CD14-positive monocyte (primary cell): ENCODE measurements at regions not wholly inside any gene's neighbourhood (a gene's known extent, or its start where the extent isn't known, plus 50 kb on each side); places are given as distances from the start of the nearest gene placed in this dataset.

Experiments used
- DNase-seq, 3 donors: peaks; one replicate each; pipeline ENCODE4 v3.0.0-alpha.2; 2011 to 2022
- H2AFZ ChIP-seq: 2 replicates; pipeline ENCODE4 v1.6.0; 2012; ENCODE audit warnings: mild to moderate bottlenecking, low read depth, low read length, inconsistent platforms; ENCODE audit not compliant: insufficient read depth, poor library complexity, severe bottlenecking
- H3K27ac ChIP-seq, 2 donors: 1 replicate in 1 of 2; 2 replicates in 1 of 2; pipeline ENCODE4 v1.5.1; 2012 to 2013; ENCODE audit warnings: low read length in 2 of 2, control low read depth in 1 of 2, inconsistent platforms in 1 of 2, low read depth in 1 of 2, mild to moderate bottlenecking in 1 of 2
- H3K27me3 ChIP-seq, 2 donors: one replicate each; pipeline versions ENCODE4 v1.6.0 to v1.6.1; 2011 to 2013; ENCODE audit warnings: low read length in 2 of 2; ENCODE audit not compliant: control insufficient read depth in 2 of 2, insufficient read depth in 2 of 2
- H3K36me3 ChIP-seq, 2 donors: replicated peaks in 1 of 2; 1 replicate in 1 of 2; 2 replicates in 1 of 2; pipeline versions ENCODE4 v1.5.1 to v1.6.1; 2012 to 2013; ENCODE audit warnings: low read length in 2 of 2, control low read depth in 1 of 2, inconsistent platforms in 1 of 2, mild to moderate bottlenecking in 1 of 2; ENCODE audit not compliant: insufficient read depth in 2 of 2, control insufficient read depth in 1 of 2
- H3K4me1 ChIP-seq, 2 donors: 1 replicate in 1 of 2; 2 replicates in 1 of 2; pipeline versions ENCODE4 v1.5.1 to v1.6.1; 2012 to 2013; ENCODE audit warnings: low read length in 2 of 2, control low read depth in 1 of 2, inconsistent platforms in 1 of 2, mild to moderate bottlenecking in 1 of 2, moderate library complexity in 1 of 2; ENCODE audit not compliant: insufficient read depth in 2 of 2, control insufficient read depth in 1 of 2
- H3K4me2 ChIP-seq: replicated peaks from 2 replicates; pipeline ENCODE3; 2012; ENCODE audit warnings: low read length, moderate library complexity, mild to moderate bottlenecking; ENCODE audit not compliant: poor library complexity, severe bottlenecking; ENCODE audit errors: extremely low read depth
- H3K4me3 ChIP-seq, 3 experiments: fragments of 200-600 bp in 1 of 3; sonication (generic) in 1 of 3; replicated peaks in 1 of 3; 1 replicate in 2 of 3; 2 replicates in 1 of 3; pipeline ENCODE4 v1.5.1; 2011 to 2013; ENCODE audit warnings: low read length in 3 of 3, mild to moderate bottlenecking in 3 of 3, control low read depth in 2 of 3, low read depth in 2 of 3, inconsistent platforms in 1 of 3, moderate library complexity in 1 of 3
- H3K79me2 ChIP-seq: 2 replicates; pipeline ENCODE4 v1.6.0; 2012; ENCODE audit warnings: mild to moderate bottlenecking, control low read depth, inconsistent platforms, low read length, moderate library complexity; ENCODE audit not compliant: insufficient read depth
- H3K9ac ChIP-seq: 2 replicates; pipeline ENCODE4 v1.6.0; 2017; ENCODE audit warnings: low read length, mild to moderate bottlenecking; ENCODE audit not compliant: insufficient read depth, poor library complexity, severe bottlenecking
- H3K9me3 ChIP-seq, 2 donors: replicated peaks in 1 of 2; 1 replicate in 1 of 2; 2 replicates in 1 of 2; pipeline versions ENCODE4 v1.5.1 to v1.6.1; 2012 to 2013; ENCODE audit warnings: low read length in 2 of 2, control low read depth in 1 of 2; ENCODE audit not compliant: control insufficient read depth in 1 of 2, insufficient read depth in 1 of 2
- H4K20me1 ChIP-seq: 2 replicates; pipeline ENCODE4 v1.6.0; 2012; ENCODE audit warnings: mild to moderate bottlenecking, low read length, control low read depth, moderate library complexity; ENCODE audit not compliant: insufficient read depth
- H3K27ac Mint-ChIP-seq, 7 donors: one replicate each; pipeline ENCODE4 v1.8.0; 2020; ENCODE audit warnings: mild to moderate bottlenecking in 7 of 7, mixed read lengths in 7 of 7, moderate library complexity in 6 of 7, inconsistent platforms in 2 of 7
- H3K27me3 Mint-ChIP-seq, 3 donors: one replicate each; pipeline ENCODE4 v1.8.0; 2021 to 2022; ENCODE audit warnings: low read depth in 3 of 3, mild to moderate bottlenecking in 3 of 3, mixed read lengths in 3 of 3, moderate library complexity in 3 of 3, inconsistent platforms in 1 of 3
- H3K36me3 Mint-ChIP-seq, 2 donors: one replicate each; pipeline ENCODE4 v1.8.0; 2020; ENCODE audit warnings: mixed read lengths in 2 of 2, inconsistent platforms in 1 of 2, mild to moderate bottlenecking in 1 of 2
- H3K4me1 Mint-ChIP-seq: one replicate; pipeline ENCODE4 v1.8.0; 2020; ENCODE audit warnings: mild to moderate bottlenecking, mixed read lengths
- H3K4me3 Mint-ChIP-seq, 2 donors: one replicate each; pipeline ENCODE4 v1.8.0; 2020; ENCODE audit warnings: mild to moderate bottlenecking in 2 of 2, mixed read lengths in 2 of 2, moderate library complexity in 1 of 2
- H3K9me3 Mint-ChIP-seq, 7 donors: one replicate each; pipeline ENCODE4 v1.8.0; 2020 to 2022; ENCODE audit warnings: mixed read lengths in 7 of 7, mild to moderate bottlenecking in 6 of 7, moderate library complexity in 6 of 7, inconsistent platforms in 2 of 7
- CTCF ChIP-seq: fragments of 200-600 bp; IDR thresholded peaks from one replicate; pipeline ENCODE4 v1.8.0; 2022; ENCODE audit warnings: antibody characterized with exemption, mild to moderate bottlenecking
- WGBS: methylation state at CpG from one replicate; pipeline ENCODE4 v1.1.5; 2013; ENCODE audit warnings: missing lambda C conversion rate; ENCODE audit not compliant: insufficient coverage; 5-methylcytosine and 5-hydroxymethylcytosine counted together
- intact Hi-C, 2 donors: fragments of 100-400 bp; cut with micrococcal nuclease; formaldehyde crosslinking; loops; one replicate each; pipeline versions ENCODE4 v1.15.0 to v1.15.1; 2023

GRCh38 chr10:9828110-9828509 is 1189.6 kb upstream of the CELF2 start:
- Histone ChIP-seq H3K9me3 (no peaks in the 10 kb centered on the region), H4K20me1 (no peaks in the 10 kb centered on the region), H3K79me2 (no peaks in the 10 kb centered on the region), H3K36me3 (no peaks in the 10 kb centered on the region), H3K4me1 (no peaks in the 10 kb centered on the region), H3K27me3 (no peaks in the 10 kb centered on the region), H2AFZ (no peak overlapping the region), H3K4me3 (no peak overlapping the region), H3K9ac (no peak overlapping the region), H3K4me2 (no peak overlapping the region), H3K27ac (no peak overlapping the region)
- peaks cover 0 to 1% (median 0%) of the 10 kb centered on the region in 3 donors for H3K27me3 Mint-ChIP-seq
- TF ChIP-seq CTCF: no peak
- H3K4me1 Mint-ChIP-seq: no peaks in the 10 kb centered on the region
- WGBS: no CpG with 5 or more reads among the region's 4 CpGs
- intact Hi-C loops: no loop called here
- no peak for DNase-seq
- peaks cover 0 to 4% (median 2%) of the 10 kb centered on the region in 7 donors for H3K9me3 Mint-ChIP-seq
- no peak overlapping the region for H3K4me3 Mint-ChIP-seq
- no peak overlapping the region for H3K27ac Mint-ChIP-seq
- H3K36me3 Mint-ChIP-seq: no peaks in the 10 kb centered on the region

DNA sequence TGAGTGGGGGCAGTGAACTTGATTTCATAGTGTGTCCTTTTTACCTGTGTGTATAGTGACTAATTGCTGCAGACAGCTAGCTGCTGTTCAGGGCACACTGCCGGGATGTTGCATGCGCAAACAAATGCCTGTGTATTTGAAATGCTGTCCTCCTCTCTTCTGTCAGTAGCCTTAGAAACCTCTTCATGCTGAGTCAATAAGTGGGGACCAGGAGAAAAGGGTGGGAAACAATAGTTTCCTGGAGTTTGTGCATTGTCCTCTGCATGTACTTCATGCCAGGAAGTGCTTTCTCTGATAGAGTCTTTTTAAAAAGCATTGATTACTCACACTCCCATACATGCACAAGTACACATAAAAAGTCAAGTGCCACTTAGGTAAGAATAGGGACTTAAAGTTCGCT is 1183.7 kb upstream of the CELF2 start:
- Histone ChIP-seq H3K9me3 (peaks cover 0 to 5% of the 10 kb centered on the region in 2 donors), H3K4me2 (no peak overlapping the region), H2AFZ (no peak overlapping the region), H4K20me1 (no peaks in the 10 kb centered on the region), H3K9ac (no peak overlapping the region), H3K4me3 (no peak overlapping the region), H3K27ac (no peak overlapping the region), H3K27me3 (no peaks in the 10 kb centered on the region), H3K4me1 (no peaks in the 10 kb centered on the region), H3K79me2 (no peaks in the 10 kb centered on the region), H3K36me3 (no peaks in the 10 kb centered on the region)
- Mint-ChIP-seq H3K27me3 (peaks cover 0 to 2% (median 1%) of the 10 kb centered on the region in 3 donors), H3K9me3 (peaks cover 0 to 4% (median 2%) of the 10 kb centered on the region in 7 donors), H3K36me3 (no peaks in the 10 kb centered on the region), H3K27ac (no peak overlapping the region), H3K4me1 (no peaks in the 10 kb centered on the region), H3K4me3 (no peak overlapping the region)
- WGBS: 100% methylated on average over 1 of the region's 3 CpGs
- no peak for DNase-seq
- TF ChIP-seq CTCF: no peak
- intact Hi-C loops: no loop called here
